Activated naive CD4-positive, alpha-beta T cell treated with anti-CD3 and anti-CD28 coated beads, Interleukin-2, amount 50 U/mL, for 72 hours (primary cell): ENCODE measurements at regions not wholly inside any gene's neighbourhood (a gene's known extent, or its start where the extent isn't known, plus 50 kb on each side); places are given as distances from the start of the nearest gene placed in this dataset.

Experiments used
- ATAC-seq, 2 donors: fragments of 150-1000 bp; cut with Tn5 transposase; 2 replicates each; pipeline ENCODE4 v1.10.0; 2021; ENCODE audit warnings: mild to moderate bottlenecking in 2 of 2, moderate library complexity in 2 of 2
- DNase-seq, 2 donors: peaks; one replicate each; pipeline ENCODE4 v3.0.0; 2021 to 2022; ENCODE audit warnings: low spot score in 2 of 2
- H3K27ac Mint-ChIP-seq, 2 donors: one replicate each; pipeline ENCODE4 v1.8.0; 2022; ENCODE audit warnings: mild to moderate bottlenecking in 2 of 2, mixed read lengths in 2 of 2
- H3K36me3 Mint-ChIP-seq, 2 donors: one replicate each; pipeline ENCODE4 v1.8.0; 2022; ENCODE audit warnings: mixed read lengths in 2 of 2
- H3K9me3 Mint-ChIP-seq, 2 donors: one replicate each; pipeline ENCODE4 v1.8.0; 2022; ENCODE audit warnings: mixed read lengths in 2 of 2

DNA sequence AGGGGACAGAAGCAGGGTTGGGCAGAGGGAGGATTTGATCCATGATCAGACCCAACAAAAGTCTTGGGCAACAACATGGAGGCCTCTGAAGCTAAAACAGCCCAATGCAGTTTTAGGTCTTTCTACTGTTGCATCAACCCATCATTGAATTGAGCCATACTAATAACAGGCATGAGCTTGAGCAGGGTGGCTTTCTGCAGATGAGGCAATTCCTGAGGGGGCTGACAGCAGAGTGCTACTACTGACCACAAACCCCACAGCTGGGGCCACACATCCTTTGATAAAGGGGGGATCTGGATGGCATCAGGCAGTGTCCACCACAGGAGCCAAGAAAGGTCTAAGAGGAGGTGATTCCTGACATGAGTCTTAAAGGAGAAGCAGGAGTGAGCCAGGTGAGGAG, 517.0 kb upstream of the PPP2R3A start:
- DNase-seq (no peak), ATAC-seq (no peak)
- H3K36me3 Mint-ChIP-seq: no peaks in the 10 kb centered on the region
- H3K27ac Mint-ChIP-seq: peak overlapping the region in 1 of 2 donors; percentile 55
- peaks cover 0 to 4% of the 10 kb centered on the region in 2 donors for H3K9me3 Mint-ChIP-seq

DNA sequence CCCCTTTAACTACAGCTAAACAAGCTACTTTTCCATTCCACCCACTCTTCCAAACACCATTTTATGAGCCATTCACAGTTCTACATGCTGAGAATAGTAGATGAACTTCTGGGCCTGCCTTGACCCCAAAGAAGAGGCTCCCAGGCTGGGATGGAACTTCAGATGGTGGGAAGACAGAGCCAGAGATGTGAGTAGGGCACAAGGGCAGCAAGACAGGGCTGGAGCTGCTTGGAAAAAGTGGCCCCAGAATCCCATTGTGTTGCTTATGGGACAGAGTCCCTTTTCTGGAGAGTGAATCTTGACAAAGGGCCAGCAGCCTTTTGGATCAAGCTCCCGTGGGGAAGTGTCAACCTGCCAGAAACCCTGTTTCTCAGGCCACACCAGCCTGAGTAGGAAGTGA, 516.5 kb upstream of the PPP2R3A start:
- DNase-seq (no peak), ATAC-seq (no peak)
- no peak overlapping the region for H3K27ac Mint-ChIP-seq
- H3K9me3 Mint-ChIP-seq: peaks cover 0 to 4% of the 10 kb centered on the region in 2 donors
- no peaks in the 10 kb centered on the region for H3K36me3 Mint-ChIP-seq

DNA sequence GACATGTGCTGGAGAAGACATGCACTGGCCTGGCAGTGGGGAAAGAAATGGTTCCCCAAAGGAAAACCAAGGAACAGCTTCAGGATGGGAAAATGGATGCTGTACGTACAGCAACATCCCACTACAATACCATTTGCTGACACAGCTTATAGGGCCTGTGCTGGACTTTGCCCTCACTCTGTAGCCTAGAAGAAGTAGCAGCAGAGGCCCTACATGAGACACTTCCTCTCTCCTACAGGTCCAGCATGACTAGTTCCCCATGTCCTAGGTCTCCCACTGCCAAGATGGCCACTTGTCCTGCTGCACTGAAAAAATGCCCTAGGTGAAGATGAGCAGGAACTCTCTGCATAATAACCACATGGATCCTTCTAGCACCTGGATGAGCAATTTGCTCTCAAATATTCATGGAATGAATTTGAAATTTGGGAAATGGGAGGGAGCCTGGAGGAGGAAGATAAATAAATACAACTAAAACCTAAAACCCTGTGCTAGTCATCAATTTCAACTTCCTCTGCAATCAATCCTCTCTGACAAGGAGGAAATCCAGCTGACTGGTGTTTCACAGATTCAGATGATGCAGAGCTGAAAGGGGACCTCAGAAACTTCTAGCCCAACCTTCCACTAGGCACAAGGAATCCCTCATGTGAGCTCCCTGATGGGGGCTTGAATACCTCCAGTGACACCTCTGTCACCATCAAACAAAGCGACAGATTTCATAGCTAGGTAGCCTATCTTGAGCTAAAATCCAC, 514.3 kb upstream of the PPP2R3A start:
- DNase-seq (no peak), ATAC-seq (no peak)
- peaks cover 4% of the 10 kb centered on the region in 2 donors for H3K9me3 Mint-ChIP-seq
- no peaks in the 10 kb centered on the region for H3K36me3 Mint-ChIP-seq
- H3K27ac Mint-ChIP-seq: no peak overlapping the region

DNA sequence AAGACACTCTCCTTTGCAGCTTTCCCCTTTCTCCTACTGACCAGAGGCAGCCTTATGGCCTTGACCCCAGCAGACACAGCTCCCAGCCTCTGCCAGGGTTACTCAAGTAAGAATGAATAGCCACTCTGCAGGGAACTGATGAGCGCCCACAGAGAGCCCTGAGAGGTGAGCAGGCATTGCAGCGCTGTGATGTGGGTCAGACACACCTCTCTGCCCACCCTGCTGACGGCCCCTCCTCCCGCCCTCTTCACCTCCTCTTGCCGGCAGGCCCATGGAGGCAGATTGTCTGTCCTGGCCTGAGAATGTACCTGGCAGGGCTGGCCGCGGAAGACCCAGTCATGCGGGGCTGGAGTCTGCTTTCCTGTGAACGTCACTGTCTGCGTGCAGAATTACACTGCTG, 512.6 kb upstream of the PPP2R3A start:
- H3K9me3 Mint-ChIP-seq: peaks cover 4% of the 10 kb centered on the region in 2 donors
- H3K36me3 Mint-ChIP-seq: no peaks in the 10 kb centered on the region
- ATAC-seq (no peak), DNase-seq (no peak)
- H3K27ac Mint-ChIP-seq: no peak overlapping the region

DNA sequence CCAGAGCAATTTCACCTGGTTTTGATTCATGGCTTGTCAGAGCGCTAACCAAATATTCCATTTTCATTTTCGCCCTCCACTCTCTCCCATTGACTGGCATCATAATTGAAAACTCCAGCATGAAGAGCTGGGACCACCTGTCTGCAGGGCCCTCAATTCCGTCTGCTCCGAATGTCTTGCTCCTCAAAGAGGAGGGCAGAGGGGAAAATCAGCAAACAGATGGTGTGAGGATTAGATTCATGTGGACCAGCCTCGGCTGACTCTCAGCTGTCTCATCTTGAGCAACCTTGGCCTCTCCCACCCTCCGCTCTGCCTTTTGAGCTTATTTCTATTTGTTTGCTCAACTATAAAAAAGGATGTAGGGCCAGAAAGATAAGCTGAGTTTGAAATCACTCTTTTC, 512.2 kb upstream of the PPP2R3A start:
- H3K27ac Mint-ChIP-seq: no peak overlapping the region
- ATAC-seq: no peak

DNA sequence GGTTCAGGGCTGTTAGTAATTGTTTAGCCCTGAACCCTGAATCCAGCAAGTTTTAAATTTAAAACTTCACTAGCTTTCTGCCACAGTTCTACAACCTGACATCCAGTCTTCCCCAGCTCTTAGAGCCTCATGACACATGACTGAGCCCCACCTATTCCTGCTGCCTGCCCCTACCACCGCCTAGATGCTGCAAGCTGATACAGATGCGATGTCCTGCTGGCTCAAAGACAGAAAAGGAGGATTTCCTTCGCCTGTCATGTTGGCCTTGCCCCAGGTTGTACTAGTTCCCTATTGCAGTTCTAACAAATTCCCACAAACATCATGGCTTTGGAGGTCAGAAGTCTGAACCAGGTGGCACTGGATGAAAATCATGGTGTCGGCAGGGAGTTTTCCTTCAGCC, 510.6 kb upstream of the PPP2R3A start:
- H3K36me3 Mint-ChIP-seq: no peaks in the 10 kb centered on the region
- ATAC-seq: no peak

More for the DNA sequence above, 512.2 kb upstream of the PPP2R3A start:
- no peak for DNase-seq
- Mint-ChIP-seq H3K36me3 (no peaks in the 10 kb centered on the region), H3K9me3 (peaks cover 4% of the 10 kb centered on the region in 2 donors)

DNA sequence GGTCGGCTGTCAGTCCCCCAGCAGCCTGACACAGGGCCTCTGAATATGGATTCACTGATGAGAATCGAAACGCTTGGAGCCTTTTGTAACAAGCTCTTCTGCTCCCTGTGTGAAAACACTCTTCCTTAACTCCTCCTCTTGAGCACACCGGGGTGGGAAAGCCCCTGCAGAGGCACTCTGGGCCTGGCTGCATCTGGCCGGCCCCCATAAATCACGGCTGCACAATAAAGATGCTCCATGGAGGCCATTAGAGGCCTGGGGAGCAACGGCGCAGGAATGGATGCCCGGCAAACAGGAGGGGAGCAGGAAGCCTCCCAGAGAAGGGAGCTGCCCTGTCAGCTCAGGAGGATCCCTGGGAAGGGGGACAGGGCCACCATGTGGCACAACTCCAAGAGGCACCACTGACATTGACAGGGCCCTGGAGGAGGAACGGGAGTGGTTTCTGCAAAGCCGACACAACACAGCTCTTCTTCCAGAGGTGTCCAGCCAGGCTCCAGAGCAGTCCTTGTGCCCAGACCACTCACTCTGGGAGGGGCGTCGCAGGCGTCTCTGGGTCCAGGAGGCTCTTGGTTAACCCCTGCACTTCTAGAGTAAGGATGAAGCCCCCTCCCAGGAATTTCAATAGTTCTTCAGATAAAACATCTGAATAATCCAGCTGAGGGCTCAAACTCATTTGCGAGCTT, 509.3 kb upstream of the PPP2R3A start:
- ATAC-seq (no peak), DNase-seq (no peak)
- peaks cover 4 to 6% of the 10 kb centered on the region in 2 donors for H3K9me3 Mint-ChIP-seq
- no peak overlapping the region for H3K27ac Mint-ChIP-seq
- H3K36me3 Mint-ChIP-seq: no peaks in the 10 kb centered on the region

More for the DNA sequence above, 510.6 kb upstream of the PPP2R3A start:
- Mint-ChIP-seq H3K27ac (no peak overlapping the region), H3K9me3 (peaks cover 4 to 9% of the 10 kb centered on the region in 2 donors)
- DNase-seq: no peak

DNA sequence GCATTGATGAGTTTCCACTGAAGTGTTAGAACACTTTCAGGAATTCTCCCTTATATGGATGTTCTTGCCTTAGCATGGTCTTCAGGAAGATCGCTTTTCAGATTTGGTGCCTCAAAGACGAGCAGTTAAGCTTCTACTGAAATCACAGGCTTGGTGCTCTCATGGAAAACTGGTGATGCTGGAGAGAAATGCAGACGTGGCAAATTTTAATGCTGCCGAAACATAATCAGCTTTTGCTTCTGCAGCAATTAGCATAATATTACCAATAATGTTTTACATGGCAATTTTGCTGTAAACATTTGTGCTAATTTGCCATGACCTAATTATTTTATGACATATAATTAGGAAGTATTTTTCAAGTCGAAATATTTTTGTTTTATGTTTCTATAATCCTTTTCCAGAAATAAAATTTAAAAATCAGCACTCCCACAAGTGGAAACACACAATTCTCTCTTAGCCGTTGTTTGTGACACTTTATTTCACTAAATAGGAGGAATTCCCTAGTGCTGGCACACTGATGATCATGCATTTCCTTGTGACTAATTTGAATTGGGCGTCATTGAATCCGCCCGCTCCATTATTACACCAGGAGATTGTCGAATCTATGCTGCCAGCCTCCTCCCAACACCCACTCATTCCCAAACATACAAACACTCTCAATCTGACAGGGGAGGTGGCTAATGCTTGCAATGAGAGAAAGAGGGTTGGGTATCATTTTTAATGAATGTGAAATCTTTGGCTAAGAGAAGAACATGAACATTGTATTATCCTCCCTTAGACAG, 506.8 kb upstream of the PPP2R3A start:
- ATAC-seq: no peak
- Mint-ChIP-seq H3K27ac (no peak overlapping the region), H3K9me3 (peaks cover 4 to 5% of the 10 kb centered on the region in 2 donors), H3K36me3 (no peaks in the 10 kb centered on the region)
- DNase-seq: no peak

DNA sequence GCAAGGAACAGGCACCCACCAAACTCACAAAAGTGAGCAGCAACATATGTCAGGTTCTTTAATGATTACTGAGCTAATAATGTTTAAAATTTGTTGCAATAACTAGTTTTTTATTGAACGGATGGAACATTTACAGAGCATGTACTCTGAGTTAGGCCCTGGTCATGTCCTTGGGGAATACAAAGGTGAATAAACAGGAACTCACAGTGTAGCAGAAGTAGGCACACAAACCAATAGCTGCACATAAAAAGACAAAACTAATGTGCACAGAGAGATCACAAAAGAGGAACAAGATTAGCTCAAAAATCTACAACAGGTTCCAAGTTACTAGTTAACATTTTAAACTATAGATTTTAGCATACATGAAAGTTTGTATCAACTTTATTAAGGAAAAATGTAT, 505.3 kb upstream of the PPP2R3A start:
- no peak for DNase-seq
- Mint-ChIP-seq H3K9me3 (peaks cover 3 to 5% of the 10 kb centered on the region in 2 donors), H3K36me3 (no peaks in the 10 kb centered on the region), H3K27ac (no peak overlapping the region)
- ATAC-seq: no peak

DNA sequence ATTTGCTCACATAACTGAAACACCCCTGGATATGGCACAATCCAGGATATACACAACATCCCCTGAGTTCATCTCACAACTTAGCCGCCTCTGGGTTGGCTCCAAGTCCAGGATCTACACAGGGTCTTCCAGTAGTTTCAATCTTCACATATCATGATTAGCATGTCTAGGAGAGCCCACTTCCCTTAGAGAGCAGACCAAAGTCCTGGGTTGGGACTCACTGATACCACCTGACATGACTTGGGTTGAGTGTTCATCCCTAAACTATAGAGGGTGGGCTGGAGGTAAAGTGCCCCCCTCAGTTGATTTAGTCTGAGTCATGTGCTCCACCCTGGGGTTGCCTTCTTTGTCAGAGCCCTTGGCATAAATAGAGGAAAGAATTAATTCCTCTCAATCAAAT, 493.6 kb upstream of the PPP2R3A start:
- H3K27ac Mint-ChIP-seq: no peak overlapping the region
- ATAC-seq (no peak), DNase-seq (no peak)
- peaks cover 0 to 3% of the 10 kb centered on the region in 2 donors for H3K9me3 Mint-ChIP-seq
- no peaks in the 10 kb centered on the region for H3K36me3 Mint-ChIP-seq

DNA sequence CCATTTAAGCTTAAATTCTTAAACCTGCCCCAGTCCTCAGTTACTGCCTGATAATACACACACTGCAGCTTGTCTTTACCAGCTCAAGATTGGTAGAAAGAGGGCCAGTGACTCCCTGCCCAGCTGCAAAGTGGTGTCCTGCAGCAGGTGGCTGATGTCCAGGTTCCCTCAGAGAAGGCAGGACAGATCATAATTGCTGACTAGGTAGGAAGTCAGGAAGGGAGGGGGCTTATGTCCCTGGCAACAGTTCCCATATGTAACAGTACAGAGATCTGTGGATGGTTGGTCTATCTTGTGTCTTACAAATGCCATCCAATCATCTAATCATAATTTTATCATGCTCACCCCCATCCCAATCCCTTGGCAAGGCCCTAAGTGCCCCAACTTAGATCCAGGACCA, 492.1 kb upstream of the PPP2R3A start:
- ATAC-seq (no peak), DNase-seq (no peak)
- Mint-ChIP-seq H3K36me3 (no peaks in the 10 kb centered on the region), H3K27ac (no peak overlapping the region), H3K9me3 (peaks cover 0 to 3% of the 10 kb centered on the region in 2 donors)

DNA sequence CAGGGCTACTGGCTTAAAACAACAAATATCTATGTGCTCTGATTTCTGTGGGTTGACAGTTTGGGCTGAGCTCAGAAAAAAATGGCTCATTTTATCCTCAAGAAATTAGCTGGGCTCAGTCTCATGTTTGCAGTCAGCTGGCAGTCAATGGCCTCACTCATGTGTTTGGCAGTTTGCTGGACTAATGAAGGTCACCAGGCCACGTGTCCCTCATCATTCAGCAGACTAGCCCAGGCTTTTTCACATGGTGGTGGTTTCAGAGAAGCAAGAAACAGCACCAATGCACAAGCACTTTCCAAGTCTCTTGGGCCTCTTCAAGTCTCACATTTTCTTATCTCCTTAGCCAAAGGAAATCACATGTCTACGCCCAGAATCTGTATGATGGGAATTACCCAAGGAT, 478.3 kb upstream of the PPP2R3A start:
- H3K27ac Mint-ChIP-seq: no peak overlapping the region
- H3K36me3 Mint-ChIP-seq: no peaks in the 10 kb centered on the region
- no peak for DNase-seq
- no peaks in the 10 kb centered on the region for H3K9me3 Mint-ChIP-seq
- no peak for ATAC-seq

DNA sequence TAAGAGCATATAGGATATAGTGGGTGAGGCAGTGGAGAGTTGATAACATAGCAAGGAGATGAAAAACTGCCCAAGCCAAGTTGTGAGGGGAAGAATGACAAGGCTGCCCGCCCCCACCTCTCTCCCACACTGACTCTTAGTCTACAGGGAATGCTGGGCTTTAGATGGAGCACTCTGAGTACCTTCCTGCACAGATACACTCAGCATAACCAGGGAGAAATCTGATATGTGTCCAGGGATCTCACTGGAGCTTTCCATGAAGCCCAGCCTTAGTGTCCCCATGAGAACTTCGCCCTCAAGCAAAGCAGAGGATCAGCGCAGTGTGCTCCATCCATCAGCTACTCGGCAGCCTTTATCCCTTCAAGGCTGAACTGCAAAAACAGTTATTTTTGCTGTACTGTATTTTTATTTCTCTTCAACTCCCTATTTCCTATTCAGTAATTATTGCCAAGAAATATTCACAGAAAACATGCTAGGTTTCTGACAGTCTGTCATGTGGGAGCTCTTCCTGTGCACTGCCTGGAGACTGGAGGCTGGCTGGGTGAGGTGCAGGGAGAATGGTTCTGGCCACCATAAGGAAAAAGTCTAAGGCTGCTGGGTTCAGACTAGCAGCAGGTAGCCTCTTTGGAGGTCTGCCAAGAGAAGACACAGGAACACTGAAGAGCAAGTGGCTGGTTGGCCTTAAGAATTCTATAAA, 475.2 kb upstream of the PPP2R3A start:
- peaks cover 0 to 3% of the 10 kb centered on the region in 2 donors for H3K9me3 Mint-ChIP-seq

DNA sequence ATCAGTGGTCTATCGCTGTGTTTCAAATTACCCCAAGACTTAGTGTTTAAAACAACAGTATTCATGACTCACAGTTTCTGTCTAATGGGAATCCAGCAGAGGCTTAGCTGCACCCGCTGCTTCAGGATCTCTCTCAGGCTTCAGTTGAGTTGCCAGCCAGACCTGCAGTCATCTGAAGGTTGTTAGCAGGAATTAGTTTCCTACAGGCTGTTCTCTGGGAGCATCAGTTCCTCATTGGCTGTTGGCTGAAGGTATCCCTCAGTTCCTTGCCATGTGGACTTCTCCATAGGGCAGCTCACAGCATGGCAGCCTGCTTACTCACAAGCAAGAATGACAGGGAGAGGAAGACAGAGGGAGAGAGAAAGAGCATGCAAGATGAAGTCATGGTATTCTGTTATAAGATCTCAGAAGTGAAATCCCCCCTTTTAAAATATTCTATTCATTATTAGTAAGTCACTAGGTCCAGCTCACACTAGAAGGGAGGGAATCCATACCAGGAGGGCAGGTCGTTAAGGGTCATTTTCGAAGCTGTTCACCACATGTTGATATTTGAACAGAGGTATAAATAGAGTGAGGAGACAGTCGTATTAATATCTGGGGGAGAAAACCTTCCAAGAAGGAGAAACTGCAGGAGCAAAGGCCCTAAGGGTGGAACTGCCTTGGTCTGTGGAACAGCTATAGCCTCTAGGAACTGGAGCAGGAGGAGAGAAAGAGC, 473.9 kb upstream of the PPP2R3A start:
- Mint-ChIP-seq H3K27ac (no peak overlapping the region), H3K36me3 (no peaks in the 10 kb centered on the region), H3K9me3 (peaks cover 0 to 4% of the 10 kb centered on the region in 2 donors)
- no peak for ATAC-seq
- DNase-seq: no peak

More for the DNA sequence above, 475.2 kb upstream of the PPP2R3A start:
- no peak for DNase-seq
- no peaks in the 10 kb centered on the region for H3K36me3 Mint-ChIP-seq
- no peak overlapping the region for H3K27ac Mint-ChIP-seq
- ATAC-seq: no peak

DNA sequence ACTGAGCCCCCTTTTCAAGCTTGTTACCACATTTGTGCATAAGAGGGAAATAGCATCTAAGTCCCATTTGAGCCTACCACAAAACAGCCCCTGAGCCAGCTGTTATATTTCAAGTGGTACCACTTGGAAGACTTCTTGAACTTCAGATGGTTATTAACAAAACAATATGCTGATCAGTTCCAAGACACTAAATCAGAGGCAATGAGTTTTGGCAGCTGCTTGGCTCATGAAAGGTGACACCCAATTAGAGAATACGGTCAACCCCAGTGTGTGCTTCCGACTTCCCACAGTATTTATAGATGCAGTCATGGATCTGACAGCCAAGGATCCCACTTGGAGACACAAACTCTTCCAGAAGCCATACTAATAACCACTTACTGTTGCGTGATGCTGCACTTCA, 469.6 kb upstream of the PPP2R3A start:
- no peak for DNase-seq
- peaks cover 0 to 4% of the 10 kb centered on the region in 2 donors for H3K9me3 Mint-ChIP-seq
- no peak overlapping the region for H3K27ac Mint-ChIP-seq
- ATAC-seq: no peak
- no peaks in the 10 kb centered on the region for H3K36me3 Mint-ChIP-seq

DNA sequence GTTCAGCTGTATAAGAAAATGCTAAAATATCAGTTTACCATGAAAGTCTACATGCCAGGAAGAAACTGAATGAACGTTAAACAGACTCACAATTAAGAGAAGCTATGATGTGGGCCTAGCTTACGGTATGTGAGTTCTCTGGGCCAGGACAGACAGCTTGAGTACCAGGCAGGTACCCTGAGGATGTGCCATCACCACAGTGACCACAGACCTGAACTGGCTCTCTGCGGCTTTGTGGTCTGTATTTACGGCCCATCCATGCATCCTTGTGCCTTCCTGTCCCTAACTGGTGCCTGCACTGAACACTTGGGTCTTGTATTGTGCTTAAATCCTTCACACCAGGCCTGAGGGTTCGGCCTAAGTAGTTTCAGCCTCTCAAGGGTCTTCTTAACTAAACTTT, 467.5 kb upstream of the PPP2R3A start:
- H3K27ac Mint-ChIP-seq: no peak overlapping the region
- no peaks in the 10 kb centered on the region for H3K36me3 Mint-ChIP-seq
- DNase-seq (no peak), ATAC-seq (no peak)
- peaks cover 0 to 8% of the 10 kb centered on the region in 2 donors for H3K9me3 Mint-ChIP-seq
